Natural killer cell (primary cell): ENCODE measurements at regions not wholly inside any gene's neighbourhood (a gene's known extent, or its start where the extent isn't known, plus 50 kb on each side); places are given as distances from the start of the nearest gene placed in this dataset.
A peak's percentile ranks its signal among the peaks of the same experiment; 100 is the strongest.

ENCODE experiments used
- ATAC-seq, 3 donors: fragments of 150-1000 bp in 2 of 3; fragments of 200-7000 bp in 1 of 3; cut with Tn5 transposase; 1 replicate in 1 of 3; 2 replicates in 2 of 3; pipeline ENCODE4 v1.10.0; 2021; ENCODE audit warnings: mild to moderate bottlenecking in 2 of 3, moderate library complexity in 2 of 3
- DNase-seq, 2 donors: peaks; one replicate each; pipeline versions ENCODE4 v3.0.0 to v3.0.0-alpha.2; 2013 to 2021; ENCODE audit warnings: mixed read lengths in 1 of 2
- H3K27ac ChIP-seq: one replicate; pipeline ENCODE4 v1.5.1; 2013; ENCODE audit warnings: mild to moderate bottlenecking, low read length
- H3K27me3 ChIP-seq: one replicate; pipeline ENCODE4 v1.6.1; 2013; ENCODE audit warnings: low read length; ENCODE audit not compliant: control insufficient read depth, insufficient read depth
- H3K36me3 ChIP-seq: one replicate; pipeline ENCODE4 v1.6.1; 2013; ENCODE audit warnings: low read length; ENCODE audit not compliant: control insufficient read depth, insufficient read depth
- H3K4me1 ChIP-seq: one replicate; pipeline ENCODE4 v1.6.1; 2013; ENCODE audit warnings: low read length; ENCODE audit not compliant: control insufficient read depth, insufficient read depth
- H3K4me3 ChIP-seq: one replicate; pipeline ENCODE4 v1.5.1; 2013; ENCODE audit warnings: low read length
- H3K9me3 ChIP-seq: one replicate; pipeline ENCODE4 v1.6.1; 2013; ENCODE audit warnings: low read length; ENCODE audit not compliant: control insufficient read depth, insufficient read depth
- H3K27ac Mint-ChIP-seq, 2 donors: one replicate each; pipeline ENCODE4 v1.8.0; 2022; ENCODE audit warnings: mild to moderate bottlenecking in 2 of 2, mixed read lengths in 2 of 2, moderate library complexity in 1 of 2
- H3K27me3 Mint-ChIP-seq, 2 donors: one replicate each; pipeline ENCODE4 v1.8.0; 2022; ENCODE audit warnings: low read depth in 2 of 2, mixed read lengths in 2 of 2
- H3K36me3 Mint-ChIP-seq: one replicate; pipeline ENCODE4 v1.8.0; 2022; ENCODE audit warnings: mixed read lengths
- H3K4me1 Mint-ChIP-seq, 2 donors: one replicate each; pipeline ENCODE4 v1.8.0; 2022; ENCODE audit warnings: mixed read lengths in 2 of 2
- H3K4me3 Mint-ChIP-seq: one replicate; pipeline ENCODE4 v1.8.0; 2022; ENCODE audit warnings: mild to moderate bottlenecking, moderate library complexity, mixed read lengths
- H3K9me3 Mint-ChIP-seq, 2 donors: one replicate each; pipeline ENCODE4 v1.8.0; 2022; ENCODE audit warnings: mixed read lengths in 2 of 2
- WGBS: methylation state at CpG from one replicate; pipeline ENCODE4 v1.1.7; 2013; ENCODE audit warnings: missing lambda C conversion rate; ENCODE audit not compliant: insufficient coverage; 5-methylcytosine and 5-hydroxymethylcytosine counted together
- intact Hi-C: fragments of 100-400 bp; cut with micrococcal nuclease; formaldehyde crosslinking; loops from one replicate; pipeline ENCODE4 v1.14.2; 2022
- TF ChIP-seq, protein P1 (sequence below): fragments of 200-600 bp; IDR thresholded peaks from one replicate; pipeline ENCODE4 v1.8.0; 2022; ENCODE audit warnings: antibody characterized with exemption

DNA sequence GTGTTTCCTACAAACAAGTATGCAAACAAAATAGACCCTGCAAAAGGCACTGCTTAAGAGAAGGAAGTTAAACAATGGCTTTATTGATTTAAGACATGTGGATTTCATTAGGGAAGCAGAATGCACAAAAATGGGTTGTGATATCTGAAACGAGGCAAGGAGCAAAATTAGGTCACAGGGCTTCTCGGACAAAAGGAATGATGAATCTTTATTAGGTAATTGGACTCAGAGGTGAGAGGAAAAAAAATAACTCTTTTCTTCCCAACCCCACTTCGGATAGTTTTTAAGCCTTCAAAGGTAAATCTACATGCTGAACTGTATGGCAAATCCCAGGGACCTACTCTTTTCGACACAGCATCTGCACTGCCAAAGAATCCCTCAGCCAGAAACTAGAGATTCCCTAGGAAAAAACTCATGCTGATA, 183.0 kb upstream of the TAB2 start:
- Mint-ChIP-seq H3K27ac (no peak overlapping the region), H3K9me3 (no peaks in the 10 kb centered on the region), H3K36me3 (no peaks in the 10 kb centered on the region), H3K27me3 (no peaks in the 10 kb centered on the region), H3K4me3 (no peak overlapping the region), H3K4me1 (no peaks in the 10 kb centered on the region)
- WGBS, result 77% methylated on average over 4 of the region's 4 CpGs
- DNase-seq, result no peak
- no peak overlapping the region for H3K27ac ChIP-seq
- peaks cover 6% of the 10 kb centered on the region for H3K4me1 ChIP-seq
- no peak for ATAC-seq
- TF ChIP-seq, protein P1, sequence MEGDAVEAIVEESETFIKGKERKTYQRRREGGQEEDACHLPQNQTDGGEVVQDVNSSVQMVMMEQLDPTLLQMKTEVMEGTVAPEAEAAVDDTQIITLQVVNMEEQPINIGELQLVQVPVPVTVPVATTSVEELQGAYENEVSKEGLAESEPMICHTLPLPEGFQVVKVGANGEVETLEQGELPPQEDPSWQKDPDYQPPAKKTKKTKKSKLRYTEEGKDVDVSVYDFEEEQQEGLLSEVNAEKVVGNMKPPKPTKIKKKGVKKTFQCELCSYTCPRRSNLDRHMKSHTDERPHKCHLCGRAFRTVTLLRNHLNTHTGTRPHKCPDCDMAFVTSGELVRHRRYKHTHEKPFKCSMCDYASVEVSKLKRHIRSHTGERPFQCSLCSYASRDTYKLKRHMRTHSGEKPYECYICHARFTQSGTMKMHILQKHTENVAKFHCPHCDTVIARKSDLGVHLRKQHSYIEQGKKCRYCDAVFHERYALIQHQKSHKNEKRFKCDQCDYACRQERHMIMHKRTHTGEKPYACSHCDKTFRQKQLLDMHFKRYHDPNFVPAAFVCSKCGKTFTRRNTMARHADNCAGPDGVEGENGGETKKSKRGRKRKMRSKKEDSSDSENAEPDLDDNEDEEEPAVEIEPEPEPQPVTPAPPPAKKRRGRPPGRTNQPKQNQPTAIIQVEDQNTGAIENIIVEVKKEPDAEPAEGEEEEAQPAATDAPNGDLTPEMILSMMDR, result no peak
- H3K27me3 ChIP-seq, result no peaks in the 10 kb centered on the region
- no peak overlapping the region for H3K4me3 ChIP-seq
- H3K36me3 ChIP-seq, result no peaks in the 10 kb centered on the region
- no peaks in the 10 kb centered on the region for H3K9me3 ChIP-seq
- intact Hi-C loops, result no loop called here

DNA sequence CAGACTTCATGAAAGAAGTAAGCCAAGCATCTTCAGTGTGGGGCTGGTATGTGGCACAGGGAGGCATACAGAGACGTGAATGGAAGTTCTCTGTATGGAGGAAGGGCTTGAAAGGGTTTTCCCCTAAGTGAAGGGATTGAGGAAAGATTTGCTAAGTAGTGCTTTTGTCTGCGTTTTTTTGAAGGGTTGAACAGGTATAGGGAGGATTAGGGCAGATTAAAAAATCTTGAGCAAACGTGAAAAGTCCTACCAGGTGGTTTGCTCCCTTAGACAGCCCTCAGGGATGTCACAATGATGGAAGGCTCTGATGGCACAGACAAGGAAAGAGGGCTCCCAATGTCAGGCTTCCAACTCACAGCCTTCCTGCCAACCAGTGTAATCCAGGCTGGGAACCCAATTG, 181.7 kb upstream of the TAB2 start:
- H3K4me3 Mint-ChIP-seq, result no peak overlapping the region
- H3K4me3 ChIP-seq, result no peak overlapping the region
- intact Hi-C loops, result no loop called here
- no peaks in the 10 kb centered on the region for H3K36me3 ChIP-seq
- H3K27ac Mint-ChIP-seq, result no peak overlapping the region
- no peaks in the 10 kb centered on the region for H3K9me3 ChIP-seq
- no peak for ATAC-seq
- no peak for DNase-seq
- peaks cover 12% of the 10 kb centered on the region for H3K4me1 ChIP-seq
- H3K27me3 ChIP-seq, result no peaks in the 10 kb centered on the region
- H3K9me3 Mint-ChIP-seq, result no peaks in the 10 kb centered on the region
- H3K27me3 Mint-ChIP-seq, result no peaks in the 10 kb centered on the region
- no peak overlapping the region for H3K27ac ChIP-seq
- 57% methylated on average over 3 of the region's 3 CpGs for WGBS
- peaks cover 10 to 11% of the 10 kb centered on the region in 2 donors for H3K4me1 Mint-ChIP-seq
- no peaks in the 10 kb centered on the region for H3K36me3 Mint-ChIP-seq
- TF ChIP-seq, protein P1, result no peak

DNA sequence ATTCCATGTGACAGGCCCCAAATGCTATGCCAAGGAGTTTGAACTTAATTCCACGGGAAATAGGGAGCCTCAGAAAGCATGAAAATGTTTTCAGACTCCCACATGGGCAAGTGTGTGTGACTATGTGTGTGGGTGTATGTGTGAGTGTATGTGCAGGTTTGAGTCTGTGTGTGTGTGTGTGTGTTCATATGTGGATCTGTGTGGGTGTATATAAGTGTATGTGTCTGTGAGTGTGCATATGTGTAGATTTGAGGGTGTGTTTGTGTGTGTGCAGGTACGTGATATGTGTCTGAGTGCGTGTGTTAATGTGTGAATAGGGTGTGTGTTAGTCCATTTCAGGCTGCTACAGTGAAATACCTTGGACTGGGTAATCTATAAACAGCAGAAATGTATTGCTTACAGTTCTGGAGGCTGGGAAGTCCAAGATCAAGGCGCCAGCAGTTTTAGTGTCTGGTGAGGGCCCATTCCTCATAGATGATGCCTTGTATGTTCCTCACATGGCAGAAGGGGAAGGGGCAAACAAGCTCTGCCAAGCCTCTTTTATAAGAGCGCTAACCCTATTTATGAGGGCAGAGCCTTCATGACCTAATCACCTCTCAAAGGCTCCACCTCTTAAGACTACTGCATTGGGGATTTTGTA, 181.1 kb upstream of the TAB2 start:
- Mint-ChIP-seq H3K36me3 (no peaks in the 10 kb centered on the region), H3K27me3 (no peaks in the 10 kb centered on the region), H3K9me3 (no peaks in the 10 kb centered on the region), H3K4me3 (no peak overlapping the region), H3K4me1 (peaks cover 12 to 13% of the 10 kb centered on the region in 2 donors), H3K27ac (no peak overlapping the region)
- peak in 1 of 3 donors; percentile 31 for ATAC-seq
- Histone ChIP-seq H3K27ac (no peak overlapping the region), H3K27me3 (no peaks in the 10 kb centered on the region), H3K36me3 (no peaks in the 10 kb centered on the region), H3K4me1 (peaks cover 12% of the 10 kb centered on the region), H3K4me3 (no peak overlapping the region), H3K9me3 (no peaks in the 10 kb centered on the region)
- WGBS, result 58% methylated on average over 5 of the region's 5 CpGs
- TF ChIP-seq, protein P1, result no peak
- DNase-seq, result no peak
- intact Hi-C loops, result no loop called here

DNA sequence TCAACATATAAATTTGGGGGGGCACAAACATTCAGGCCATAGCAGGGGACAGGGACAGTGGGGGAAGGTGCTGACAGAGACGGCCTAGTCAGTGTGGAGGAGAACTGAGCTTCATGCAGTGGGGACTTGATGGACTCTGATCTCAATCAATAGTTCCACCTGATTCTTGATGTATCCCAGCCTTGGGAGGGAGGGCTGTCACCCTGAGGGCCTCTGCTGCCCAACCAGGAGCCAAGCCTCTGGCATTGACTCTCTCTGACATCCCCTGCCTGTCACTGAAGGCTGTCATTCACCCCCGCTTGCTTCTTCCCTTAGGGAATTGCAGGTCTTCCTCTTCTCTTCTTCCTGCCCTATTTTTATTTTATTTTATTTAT, 180.6 kb upstream of the TAB2 start:
- Mint-ChIP-seq H3K27me3 (no peaks in the 10 kb centered on the region), H3K36me3 (no peaks in the 10 kb centered on the region), H3K4me3 (no peak overlapping the region), H3K27ac (no peak overlapping the region), H3K9me3 (no peaks in the 10 kb centered on the region), H3K4me1 (peaks cover 12 to 13% of the 10 kb centered on the region in 2 donors)
- no peak overlapping the region for H3K4me3 ChIP-seq
- H3K27ac ChIP-seq, result no peak overlapping the region
- TF ChIP-seq, protein P1, result no peak
- intact Hi-C loops, result no loop called here
- no peaks in the 10 kb centered on the region for H3K27me3 ChIP-seq
- 96% methylated on average over 1 of the region's 2 CpGs for WGBS
- DNase-seq (no peak), ATAC-seq (no peak)
- peaks cover 12% of the 10 kb centered on the region for H3K4me1 ChIP-seq
- no peaks in the 10 kb centered on the region for H3K9me3 ChIP-seq
- no peaks in the 10 kb centered on the region for H3K36me3 ChIP-seq
